HCT116 (cell line): ENCODE measurements at regions not wholly inside any gene's neighbourhood (a gene's known extent, or its start where the extent isn't known, plus 50 kb on each side); places are given as distances from the start of the nearest gene placed in this dataset.

Experiments used
- ATAC-seq: fragments of 200-7000 bp; cut with Tn5 transposase; 2 replicates; pipeline ENCODE4 v1.9.1; 2020; ENCODE audit warnings: mild to moderate bottlenecking, moderate library complexity
- BruUV-seq: library from RNA; stranded (reverse); fragments of 400-500 nt; replicated peaks from 2 replicates; lab custom pipeline; 2021; lab: Mats Ljungman, UMichigan
- CTCF ChIA-PET: fragments of 300-600 bp; sonication (Branson Sonifier 250); formaldehyde crosslinking; loops from one replicate; lab custom pipeline; 2021; ENCODE audit warnings: antibody characterized with exemption; lab: Charles Lee
- POLR2A ChIA-PET: fragments of 300-600, 350-600 bp; sonication (Branson Sonifier 250); formaldehyde crosslinking; loops from one replicate; lab custom pipeline; 2021; ENCODE audit warnings: antibody characterized with exemption; lab: Charles Lee
- RAD21 ChIA-PET, 2 experiments: fragments of 300-600 bp; sonication (Branson Sonifier 250); formaldehyde crosslinking; loops; one replicate each; lab custom pipeline; 2023; ENCODE audit warnings: low total read pairs in 2 of 2; ENCODE audit not compliant: uncharacterized antibody in 2 of 2, unreplicated experiment in 2 of 2, low non-redundant PET in 1 of 2; lab: Charles Lee
- DNase-seq: peaks from one replicate; pipeline ENCODE4 v3.0.0-alpha.2; 2010; ENCODE audit warnings: low read depth, low spot score
- H2AFZ ChIP-seq: fragments of 200-600 bp; shearing (Covaris generic), sonication (generic); 2 replicates; pipeline ENCODE4 v1.6.1; 2017; ENCODE audit warnings: low read depth, mixed run types, mixed read lengths, antibody characterized with exemption, low read length; ENCODE audit not compliant: poor library complexity, severe bottlenecking
- H3K27ac ChIP-seq: 2 replicates; pipeline ENCODE4 v1.5.1; 2012; ENCODE audit warnings: low read depth, low read length
- H3K27me3 ChIP-seq: fragments of 200-600 bp; sonication (generic); 2 replicates; pipeline ENCODE4 v1.6.1; 2016; ENCODE audit warnings: mixed run types, low read length, mixed read lengths; ENCODE audit not compliant: insufficient read depth
- H3K36me3 ChIP-seq, 2 experiments: fragments of 200-500 bp in 1 of 2; fragments of 200-600 bp in 1 of 2; sonication (Bioruptor generic) in 1 of 2; sonication (generic) in 1 of 2; 2 replicates each; pipeline versions ENCODE4 v1.5.1 to v1.6.1; 2014 to 2016; ENCODE audit warnings: low read length in 2 of 2, inconsistent platforms in 1 of 2, mixed read lengths in 1 of 2, mixed run types in 1 of 2; ENCODE audit not compliant: insufficient read depth in 2 of 2, control insufficient read depth in 1 of 2
- H3K4me1 ChIP-seq, 2 experiments: fragments of 200-600 bp in 1 of 2; sonication (generic) in 1 of 2; 2 replicates each; pipeline versions ENCODE4 v1.5.1 to v1.6.1; 2012 to 2017; ENCODE audit warnings: low read length in 2 of 2, inconsistent platforms in 1 of 2, mild to moderate bottlenecking in 1 of 2, mixed read lengths in 1 of 2, mixed run types in 1 of 2, moderate library complexity in 1 of 2; ENCODE audit not compliant: insufficient read depth in 2 of 2, control insufficient read depth in 1 of 2
- H3K4me2 ChIP-seq: fragments of 200-600 bp; sonication (generic); 2 replicates; pipeline ENCODE4 v1.6.1; 2017; ENCODE audit warnings: mixed run types, low read length, mixed read lengths
- H3K4me3 ChIP-seq, 2 experiments: fragments of 200-600 bp in 1 of 2; sonication (generic) in 1 of 2; replicated peaks in 1 of 2; 2 replicates each; pipeline ENCODE4 v1.5.1; 2011 to 2016; ENCODE audit warnings: low read length in 2 of 2, control low read depth in 1 of 2, low read depth in 1 of 2, mild to moderate bottlenecking in 1 of 2, mixed read lengths in 1 of 2, mixed run types in 1 of 2
- H3K79me2 ChIP-seq: fragments of 200-600 bp; sonication (generic); 2 replicates; pipeline ENCODE4 v1.6.1; 2017; ENCODE audit warnings: mild to moderate bottlenecking, mixed run types, low read length, moderate library complexity, mixed read lengths; ENCODE audit not compliant: insufficient read depth
- H3K9ac ChIP-seq: fragments of 200-600 bp; sonication (generic); 2 replicates; pipeline ENCODE4 v1.6.1; 2016; ENCODE audit warnings: low read length, mixed read lengths
- H3K9me2 ChIP-seq: fragments of 200-600 bp; sonication (generic), shearing (Covaris generic); 2 replicates; pipeline ENCODE4 v1.6.1; 2017; ENCODE audit warnings: mixed run types, mild to moderate bottlenecking, moderate library complexity; ENCODE audit not compliant: insufficient read depth
- H3K9me3 ChIP-seq, 2 experiments: fragments of 200-500 bp in 1 of 2; fragments of 200-600 bp in 1 of 2; sonication (Bioruptor generic) in 1 of 2; sonication (generic) in 1 of 2; 2 replicates each; pipeline ENCODE4 v1.6.1; 2014 to 2017; ENCODE audit warnings: low read length in 2 of 2, mixed read lengths in 2 of 2, inconsistent platforms in 1 of 2, low read depth in 1 of 2, mild to moderate bottlenecking in 1 of 2, mixed run types in 1 of 2, moderate library complexity in 1 of 2; ENCODE audit not compliant: control insufficient read depth in 1 of 2, insufficient read depth in 1 of 2
- H4K20me1 ChIP-seq: fragments of 200-600 bp; sonication (generic), shearing (Covaris generic); 2 replicates; pipeline ENCODE4 v1.6.1; 2017; ENCODE audit warnings: mixed run types, mild to moderate bottlenecking, moderate library complexity; ENCODE audit not compliant: insufficient read depth
- ATF3 ChIP-seq: IDR thresholded peaks from 2 replicates; pipeline ENCODE4 v1.6.1; 2012
- CBX3 ChIP-seq: IDR thresholded peaks from 2 replicates; pipeline ENCODE4 v1.6.1; 2012; ENCODE audit warnings: low read depth
- EGR1 ChIP-seq: IDR thresholded peaks from 2 replicates; pipeline ENCODE4 v1.6.1; 2012; ENCODE audit warnings: low read depth
- EZH2 ChIP-seq: fragments of 200-600 bp; sonication (generic); IDR thresholded peaks from 2 replicates; pipeline ENCODE4 v1.6.1; 2017; ENCODE audit warnings: antibody characterized with exemption, mixed run types
- EZH2phosphoT487 ChIP-seq: fragments of 200-600 bp; IDR thresholded peaks from 2 replicates; pipeline ENCODE4 v1.6.1; 2018; ENCODE audit warnings: antibody characterized with exemption, borderline replicate concordance
- FOSL1 ChIP-seq: IDR thresholded peaks from 2 replicates; pipeline ENCODE4 v1.6.1; 2012; ENCODE audit warnings: low read depth
- JUND ChIP-seq: IDR thresholded peaks from 2 replicates; pipeline ENCODE4 v1.6.1; 2012
- MAX ChIP-seq: IDR thresholded peaks from 2 replicates; pipeline ENCODE4 v1.6.1; 2012
- RAD21 ChIP-seq: IDR thresholded peaks from 2 replicates; pipeline ENCODE4 v1.6.1; 2012; ENCODE audit warnings: low read depth, mild to moderate bottlenecking
- SIN3A ChIP-seq: IDR thresholded peaks from 2 replicates; pipeline ENCODE4 v1.6.1; 2012; ENCODE audit warnings: low read depth
- SRF ChIP-seq: IDR thresholded peaks from 2 replicates; pipeline ENCODE4 v1.6.1; 2012; ENCODE audit warnings: low read depth
- TCF7L2 ChIP-seq: IDR thresholded peaks from 2 replicates; pipeline ENCODE4 v1.7.0; 2011; ENCODE audit warnings: borderline replicate concordance, inconsistent platforms; ENCODE audit not compliant: insufficient read depth, insufficient read length; ENCODE audit errors: extremely low read depth
- intact Hi-C: fragments of 100-400 bp; cut with micrococcal nuclease; formaldehyde crosslinking; loops from 2 replicates; pipeline ENCODE4 v1.10.0; 2022

- TF ChIP-seq TCF7L2: no peak
These were observed 446.9 kb downstream of the DYNC2H1 start (continued) for GRCh38 chr11:103556171-103556570.

- intact Hi-C loops: no loop called here
- Histone ChIP-seq H4K20me1 (no peaks in the 10 kb centered on the region), H3K4me3 (no peak overlapping the region), H3K9me2 (no peaks in the 10 kb centered on the region), H3K9me3 (no peaks in the 10 kb centered on the region), H2AFZ (no peak overlapping the region), H3K27me3 (no peaks in the 10 kb centered on the region), H3K9ac (no peak overlapping the region), H3K4me2 (no peak overlapping the region), H3K27ac (no peak overlapping the region), H3K79me2 (no peaks in the 10 kb centered on the region)
- ChIA-PET CTCF (no interaction called here), POLR2A (no interaction called here), RAD21 (no interaction called here)
- ATAC-seq (no peak), DNase-seq (no peak)
- BruUV-seq: no TSS peak
- TF ChIP-seq SRF (no peak), RAD21 (no peak), FOSL1 (no peak), EZH2 (no peak), EZH2phosphoT487 (no peak), SIN3A (no peak), ATF3 (no peak), MAX (no peak), EGR1 (no peak), JUND (no peak), CBX3 (no peak)
- TF ChIP-seq, all 23 proteins: peak for 0
- Histone ChIP-seq H3K4me1 (no peaks in the 10 kb centered on the region), H3K36me3 (no peaks in the 10 kb centered on the region)
These were observed 456.9 kb downstream of the DYNC2H1 start for GRCh38 chr11:103566116-103566515.
